MG63 (cell line): ENCODE measurements at regions not wholly inside any gene's neighbourhood (a gene's known extent, or its start where the extent isn't known, plus 50 kb on each side); places are given as distances from the start of the nearest gene placed in this dataset.

Source experiments
- DNase-seq: peaks from one replicate; pipeline ENCODE4 v3.0.0-alpha.2; 2020
- H3K27me3 ChIP-seq: fragments of 250-450 bp; sonication (Bioruptor Pico); 2 replicates; pipeline ENCODE4 v1.5.1; 2020; ENCODE audit warnings: mild to moderate bottlenecking, moderate library complexity
- H3K36me3 ChIP-seq: fragments of 250-450 bp; sonication (Bioruptor Pico); 2 replicates; pipeline ENCODE4 v1.5.1; 2020; ENCODE audit warnings: mild to moderate bottlenecking, moderate library complexity
- H3K4me3 ChIP-seq: fragments of 250-450 bp; sonication (Bioruptor Pico); 2 replicates; pipeline ENCODE4 v1.5.1; 2020; ENCODE audit warnings: mild to moderate bottlenecking, moderate library complexity
- H3K9me3 ChIP-seq: fragments of 250-450 bp; sonication (Bioruptor Pico); 2 replicates; pipeline ENCODE4 v1.5.1; 2020; ENCODE audit warnings: mild to moderate bottlenecking, moderate library complexity

DNA sequence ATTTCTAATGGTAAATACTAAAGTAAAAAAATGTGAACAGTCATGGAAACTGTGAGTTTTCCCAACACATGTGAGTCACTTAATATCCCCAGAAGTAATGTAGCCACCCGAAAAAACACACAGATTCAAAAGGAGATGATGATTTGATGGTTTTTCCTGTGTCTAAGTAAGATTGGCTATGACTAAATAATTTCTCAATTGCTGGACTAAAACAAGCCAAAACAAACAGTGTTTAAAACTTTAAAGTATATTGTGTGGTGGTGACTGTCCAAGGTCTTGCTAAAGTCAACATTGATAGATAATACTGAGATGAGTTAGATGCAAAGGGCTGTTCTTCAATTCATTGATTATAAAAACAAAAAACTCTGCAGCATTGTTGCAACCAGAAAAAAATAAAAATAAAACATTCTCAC lies 89.6 kb upstream of the SOX5 start:
- H3K9me3 ChIP-seq = no peaks in the 10 kb centered on the region
- H3K27me3 ChIP-seq = no peaks in the 10 kb centered on the region
- no peak overlapping the region for H3K4me3 ChIP-seq
- no peaks in the 10 kb centered on the region for H3K36me3 ChIP-seq
- no peak for DNase-seq

DNA sequence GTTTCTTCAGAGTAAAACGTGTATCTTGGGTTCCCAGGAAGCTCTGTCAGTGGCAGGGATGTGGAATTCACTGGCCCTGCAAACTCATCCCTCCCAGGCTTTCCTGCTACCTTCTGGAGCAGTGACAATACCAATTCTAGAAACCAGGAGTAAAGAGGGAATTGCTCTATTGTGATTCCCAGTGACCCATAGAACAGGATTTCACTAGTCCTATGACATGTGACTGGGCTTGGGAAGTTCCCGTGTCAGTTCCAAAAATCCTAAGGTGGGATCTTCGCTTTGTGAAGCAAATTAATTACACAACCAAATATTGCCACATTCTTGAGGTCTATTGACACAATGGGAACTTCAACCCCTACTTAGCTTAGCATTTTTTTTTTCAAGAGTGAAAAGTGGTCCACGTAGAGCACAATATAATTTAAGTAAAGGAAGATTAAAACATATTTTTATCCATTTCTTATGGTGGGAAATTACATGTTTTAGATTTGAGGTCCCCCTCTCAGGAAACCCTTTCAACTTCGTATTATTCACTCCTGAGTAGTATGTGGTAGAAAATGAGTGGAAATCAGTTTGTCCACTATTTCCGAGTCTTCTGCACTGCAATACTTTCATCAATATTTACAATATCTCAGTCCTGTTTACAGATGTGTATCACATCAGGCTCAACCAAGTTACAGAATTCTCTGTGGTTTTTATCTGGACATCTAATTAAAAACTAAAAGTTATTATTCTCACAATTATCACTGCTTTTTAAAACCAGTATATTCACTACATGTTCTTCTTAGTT lies 88.9 kb upstream of the SOX5 start:
- Histone ChIP-seq H3K9me3 (no peaks in the 10 kb centered on the region), H3K36me3 (no peaks in the 10 kb centered on the region), H3K27me3 (no peaks in the 10 kb centered on the region), H3K4me3 (no peak overlapping the region)
- no peak for DNase-seq

DNA sequence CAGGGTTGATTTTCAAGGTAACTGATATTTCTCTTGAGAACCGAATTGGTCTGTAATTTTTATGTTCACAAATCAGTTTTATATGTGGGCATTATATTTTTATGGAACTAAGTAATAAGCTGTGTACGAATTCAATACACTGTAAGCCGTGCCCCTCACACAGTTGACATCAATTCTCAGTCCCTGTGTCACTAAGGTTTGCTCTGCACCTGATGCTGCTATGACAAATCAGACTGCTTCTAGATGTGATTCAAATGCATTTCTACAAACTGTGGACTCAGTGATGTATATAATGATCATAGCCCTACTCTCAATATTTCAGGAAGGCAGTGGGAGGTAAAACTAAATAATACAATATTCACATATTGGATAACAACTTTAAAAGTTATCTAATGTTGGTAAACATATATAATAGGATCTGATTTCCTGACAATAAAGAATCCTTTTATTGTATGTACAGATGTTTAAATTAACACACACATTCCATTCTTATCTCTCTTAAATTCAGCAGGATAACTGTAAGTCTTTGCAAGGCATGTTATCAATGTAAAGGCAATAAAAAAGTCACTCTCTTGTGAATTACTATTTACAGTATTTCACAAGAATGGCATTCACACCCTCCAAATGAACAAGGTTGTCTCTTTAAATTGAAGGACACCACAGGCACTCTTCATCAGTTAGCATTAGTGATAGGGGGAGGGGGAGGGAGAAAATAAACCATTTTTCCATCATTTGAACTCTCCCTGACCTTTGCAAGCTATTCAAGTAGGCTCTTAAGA lies 87.2 kb upstream of the SOX5 start:
- no peaks in the 10 kb centered on the region for H3K27me3 ChIP-seq
- no peak overlapping the region for H3K4me3 ChIP-seq
- H3K36me3 ChIP-seq = no peaks in the 10 kb centered on the region
- no peak for DNase-seq
- no peaks in the 10 kb centered on the region for H3K9me3 ChIP-seq

DNA sequence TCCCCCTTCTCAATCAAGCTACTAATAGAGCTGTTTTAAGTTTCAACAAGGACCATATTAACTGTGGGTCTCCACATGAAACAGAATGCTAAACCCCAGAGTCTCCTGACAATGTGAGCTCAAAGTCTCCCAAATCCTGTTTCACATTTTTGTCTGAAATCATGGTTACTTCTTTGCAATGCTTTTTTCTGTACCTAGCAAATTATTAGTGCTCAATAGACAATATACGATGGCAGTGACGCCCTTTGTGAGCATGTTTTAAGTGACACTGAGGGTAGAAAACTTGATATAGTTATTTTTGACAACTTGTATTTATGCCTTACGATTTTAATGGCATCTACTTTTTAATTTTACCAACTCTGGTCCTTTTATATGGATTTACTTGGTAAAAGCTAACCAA lies 85.4 kb upstream of the SOX5 start:
- no peaks in the 10 kb centered on the region for H3K9me3 ChIP-seq
- no peak overlapping the region for H3K4me3 ChIP-seq
- H3K36me3 ChIP-seq = no peaks in the 10 kb centered on the region
- H3K27me3 ChIP-seq = no peaks in the 10 kb centered on the region
- DNase-seq = no peak

DNA sequence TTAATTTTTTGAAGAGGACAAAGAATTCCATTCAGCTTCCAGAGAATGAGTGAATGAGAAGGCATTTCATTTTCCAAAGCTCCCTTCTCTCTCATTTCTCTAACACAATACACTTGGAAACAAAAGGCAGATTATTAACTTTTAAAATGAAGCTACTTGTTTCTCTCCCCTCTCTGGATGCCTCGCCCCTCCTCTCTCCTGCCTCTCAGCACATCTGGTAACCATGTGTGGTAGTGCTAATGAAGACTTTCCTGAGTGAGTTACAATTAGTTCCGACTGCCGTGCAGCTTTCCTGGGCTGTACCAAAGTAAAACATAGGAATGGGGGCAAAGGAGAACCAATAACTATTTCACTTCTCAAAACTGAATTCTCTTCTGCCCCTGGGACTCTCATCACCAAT lies 84.7 kb upstream of the SOX5 start:
- H3K27me3 ChIP-seq = no peaks in the 10 kb centered on the region
- H3K9me3 ChIP-seq = no peaks in the 10 kb centered on the region
- DNase-seq = no peak
- no peaks in the 10 kb centered on the region for H3K36me3 ChIP-seq
- no peak overlapping the region for H3K4me3 ChIP-seq

DNA sequence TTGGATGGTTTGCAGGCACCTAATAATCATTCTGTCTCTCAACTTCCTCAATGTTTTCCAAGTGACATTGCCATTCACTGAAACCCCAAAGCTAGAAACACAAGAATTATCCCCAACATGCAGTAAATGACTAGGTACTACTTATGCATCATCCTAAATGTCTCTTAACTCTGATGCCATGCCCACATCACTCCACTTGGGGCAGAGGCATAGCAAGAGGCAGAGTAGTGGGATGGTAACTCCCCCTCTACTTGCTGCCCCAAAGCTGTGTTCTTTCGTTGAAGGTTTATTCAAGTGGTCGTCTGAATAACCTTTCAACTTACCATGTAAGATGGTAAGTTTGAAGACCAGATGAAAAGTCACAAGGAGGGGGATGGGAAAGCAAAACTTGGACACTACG lies 77.9 kb upstream of the SOX5 start:
- no peaks in the 10 kb centered on the region for H3K36me3 ChIP-seq
- no peak for DNase-seq
- H3K4me3 ChIP-seq = no peak overlapping the region
- no peaks in the 10 kb centered on the region for H3K27me3 ChIP-seq
- H3K9me3 ChIP-seq = peaks cover 4% of the 10 kb centered on the region; the same call in 1 of the 2 replicates

DNA sequence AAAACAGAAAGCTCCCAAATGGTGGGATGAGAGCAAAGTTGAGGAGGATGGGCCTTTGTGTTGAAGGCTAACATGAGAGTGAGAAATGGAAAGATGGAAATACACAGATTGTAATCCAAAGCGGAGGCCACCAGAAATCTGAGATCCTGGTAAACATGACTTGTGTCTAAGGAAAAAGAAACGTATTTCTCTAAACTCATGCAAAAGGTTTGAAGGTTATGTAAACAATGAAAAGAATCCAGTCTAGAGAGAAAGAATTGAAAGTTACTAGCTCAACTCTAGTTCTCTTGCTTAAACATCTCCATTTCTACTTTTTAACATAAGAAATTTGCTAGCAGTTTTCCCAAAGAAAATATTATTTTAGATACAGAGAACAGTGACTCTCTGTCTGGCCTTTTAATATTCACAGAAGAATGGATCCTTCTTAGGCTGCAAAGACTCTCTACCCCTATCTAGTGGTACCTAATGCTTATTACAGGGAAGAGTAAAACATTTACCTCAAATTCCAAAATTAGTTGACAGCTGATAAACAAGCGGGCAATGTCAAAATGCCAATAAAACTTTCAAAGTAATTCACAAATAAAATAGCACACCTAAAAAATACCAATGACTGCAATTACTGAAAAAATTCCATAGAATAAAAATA lies 75.8 kb upstream of the SOX5 start:
- no peak for DNase-seq
- no peak overlapping the region for H3K4me3 ChIP-seq
- no peaks in the 10 kb centered on the region for H3K27me3 ChIP-seq
- H3K9me3 ChIP-seq = peaks cover 4% of the 10 kb centered on the region; the same call in 1 of the 2 replicates
- no peaks in the 10 kb centered on the region for H3K36me3 ChIP-seq

DNA sequence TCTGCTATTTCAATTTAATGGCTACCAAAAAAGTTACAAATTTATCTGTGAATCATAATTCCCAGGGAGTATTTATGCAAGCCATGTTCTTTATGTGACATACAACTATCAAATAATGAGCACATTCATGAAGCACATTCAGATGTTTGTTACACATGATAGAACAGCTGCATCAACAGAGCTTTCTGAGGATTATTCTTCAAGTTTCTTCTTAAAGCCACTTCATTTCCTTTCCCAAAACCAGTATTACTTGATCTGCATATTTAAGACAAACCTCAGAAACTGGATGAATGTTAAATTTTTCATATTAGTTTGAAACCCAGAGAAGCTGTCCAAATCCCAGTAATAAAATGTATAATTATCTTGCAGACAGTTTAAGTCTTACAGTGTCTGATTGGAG lies 73.6 kb upstream of the SOX5 start:
- no peak overlapping the region for H3K4me3 ChIP-seq
- H3K27me3 ChIP-seq = no peaks in the 10 kb centered on the region
- no peak for DNase-seq
- H3K36me3 ChIP-seq = no peaks in the 10 kb centered on the region
- peaks cover 4% of the 10 kb centered on the region; the same call in 1 of the 2 replicates for H3K9me3 ChIP-seq

DNA sequence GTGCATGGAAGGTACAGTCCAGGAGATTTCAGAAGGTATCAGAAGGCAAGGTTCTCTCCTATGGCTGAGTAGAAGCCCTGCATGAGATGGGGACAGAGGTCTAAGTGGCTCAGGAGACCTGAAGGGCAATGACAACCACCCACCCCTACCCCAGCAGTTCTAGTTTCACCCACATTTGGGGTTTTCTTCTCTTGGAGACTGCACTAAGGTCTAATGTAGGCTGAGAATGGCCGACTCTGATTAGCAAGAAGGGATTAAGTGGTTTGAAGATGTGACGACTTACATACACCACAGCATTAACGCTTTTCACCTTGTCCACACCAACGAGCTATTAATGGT lies 71.7 kb upstream of the SOX5 start:
- no peaks in the 10 kb centered on the region for H3K36me3 ChIP-seq
- H3K9me3 ChIP-seq = peaks cover 4% of the 10 kb centered on the region; the same call in 1 of the 2 replicates
- DNase-seq = no peak
- no peaks in the 10 kb centered on the region for H3K27me3 ChIP-seq
- no peak overlapping the region for H3K4me3 ChIP-seq

DNA sequence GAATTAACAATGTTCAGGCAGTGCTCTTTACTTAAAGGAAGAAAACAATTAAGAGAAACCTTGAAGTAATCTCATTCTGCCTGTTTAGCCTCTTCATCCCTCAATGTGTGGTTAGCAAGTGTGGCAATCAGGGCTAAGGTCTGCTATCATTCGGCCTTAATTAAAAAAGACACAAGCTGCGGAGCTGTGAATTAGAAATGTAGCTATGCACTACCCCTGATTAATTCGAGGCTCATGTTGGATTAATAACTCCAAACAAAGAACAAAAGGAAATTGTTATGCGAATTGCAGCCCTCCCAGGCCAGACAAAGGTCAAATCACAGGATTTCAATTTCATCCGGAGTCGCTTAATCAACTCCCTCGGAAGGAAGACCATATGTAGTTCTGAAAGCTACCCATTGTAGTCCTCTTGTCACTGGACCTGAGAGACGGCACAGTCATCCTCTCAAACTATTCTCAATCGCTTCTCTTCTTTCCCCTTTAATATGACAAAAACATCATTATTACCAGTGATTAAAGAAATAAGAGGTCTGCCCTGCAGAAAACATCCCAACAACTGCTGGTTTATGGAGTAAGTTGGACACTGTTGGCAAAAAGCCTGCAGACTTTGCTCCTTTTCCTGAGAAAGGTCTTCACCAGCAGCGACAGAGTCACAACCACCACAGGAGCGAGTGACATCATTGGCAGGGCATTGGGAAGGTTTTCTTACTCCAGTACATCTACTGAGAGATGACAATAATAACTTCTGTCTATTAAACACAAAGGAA lies 71.1 kb upstream of the SOX5 start:
- Histone ChIP-seq H3K4me3 (no peak overlapping the region), H3K9me3 (peaks cover under 1% of the 10 kb centered on the region; the same call in 1 of the 2 replicates), H3K27me3 (no peaks in the 10 kb centered on the region), H3K36me3 (no peaks in the 10 kb centered on the region)
- no peak for DNase-seq

DNA sequence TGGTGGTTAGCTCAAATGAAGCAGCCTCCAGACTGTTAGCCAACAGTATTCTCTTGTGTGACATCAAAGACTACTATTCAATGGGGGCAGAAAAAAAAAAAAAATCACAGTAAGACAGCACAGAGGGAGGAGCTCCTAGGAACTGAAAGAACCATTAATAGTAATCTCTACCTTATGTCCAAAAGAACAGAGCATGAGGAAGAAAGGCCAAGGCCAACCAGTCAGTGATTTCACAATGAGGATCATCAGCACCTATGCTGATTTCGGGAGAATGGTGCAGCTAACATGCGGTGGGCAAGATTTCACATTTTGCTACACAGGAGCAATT lies 66.3 kb upstream of the SOX5 start:
- no peak for DNase-seq
- no peaks in the 10 kb centered on the region for H3K9me3 ChIP-seq
- H3K4me3 ChIP-seq = no peak overlapping the region
- no peaks in the 10 kb centered on the region for H3K36me3 ChIP-seq
- no peaks in the 10 kb centered on the region for H3K27me3 ChIP-seq

DNA sequence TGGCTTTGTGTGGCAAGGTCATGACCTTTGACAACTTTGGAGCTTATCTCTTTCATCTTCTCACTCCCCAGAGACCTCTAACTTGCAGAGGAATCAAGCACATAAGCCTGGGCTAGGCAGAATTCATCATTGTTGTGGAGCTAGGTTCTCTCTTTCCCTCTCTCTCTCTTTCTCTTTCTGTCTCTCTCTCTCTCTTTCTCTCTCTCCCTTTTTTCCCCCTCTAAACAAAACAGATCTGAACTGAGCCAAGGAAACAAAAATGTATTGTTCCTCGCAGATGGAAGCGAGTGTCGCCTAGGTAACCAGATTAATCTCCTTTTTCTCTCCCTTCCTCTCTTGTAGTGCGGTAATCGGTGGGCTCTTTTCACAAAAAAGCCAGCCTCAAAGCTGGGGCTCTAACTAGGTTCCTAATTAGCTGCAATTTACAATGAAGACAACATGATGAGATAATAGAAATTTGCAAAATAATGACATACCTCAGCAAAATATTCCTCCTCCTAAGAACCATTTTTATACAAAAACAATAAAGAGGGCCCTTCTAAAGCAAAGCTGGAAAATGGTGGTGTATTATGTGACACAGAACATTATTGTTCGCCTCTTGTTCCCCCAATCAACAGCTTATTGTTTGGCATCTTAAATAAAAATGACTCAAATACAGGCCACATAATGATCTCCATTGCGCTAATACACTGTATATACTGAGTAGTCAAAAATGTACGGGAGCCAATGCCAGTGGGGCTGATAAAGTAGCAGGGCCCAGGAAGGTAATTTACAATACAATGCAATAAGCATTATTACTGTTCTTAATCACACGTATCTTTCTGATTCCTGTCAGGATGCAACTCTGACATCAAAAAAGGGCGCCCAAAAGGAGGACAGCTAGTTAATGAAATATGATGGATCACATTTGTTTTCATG lies 65.7 kb upstream of the SOX5 start:
- no peak for DNase-seq
- no peaks in the 10 kb centered on the region for H3K27me3 ChIP-seq
- no peaks in the 10 kb centered on the region for H3K36me3 ChIP-seq
- no peak overlapping the region for H3K4me3 ChIP-seq
- H3K9me3 ChIP-seq = no peaks in the 10 kb centered on the region

DNA sequence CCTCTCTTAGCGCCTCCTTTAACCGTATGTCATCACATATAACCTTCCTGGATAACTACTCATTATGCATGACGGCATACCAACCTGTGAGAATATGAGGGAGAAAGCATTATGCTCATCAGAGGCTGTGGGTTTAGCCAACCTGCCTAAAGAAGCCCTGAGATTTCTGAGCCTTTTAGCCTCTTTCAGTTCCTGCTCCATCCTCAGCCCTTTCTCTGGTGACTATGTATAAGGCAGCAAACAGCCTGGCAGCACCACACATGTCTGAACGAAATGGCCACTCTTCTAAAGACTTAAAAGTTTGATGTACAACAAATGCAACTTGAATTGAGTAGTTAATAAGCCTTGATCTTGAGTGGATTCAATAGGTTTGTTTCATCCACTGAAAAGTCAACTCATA lies 64.8 kb upstream of the SOX5 start:
- no peak for DNase-seq
- Histone ChIP-seq H3K9me3 (no peaks in the 10 kb centered on the region), H3K27me3 (no peaks in the 10 kb centered on the region), H3K36me3 (no peaks in the 10 kb centered on the region), H3K4me3 (no peak overlapping the region)

DNA sequence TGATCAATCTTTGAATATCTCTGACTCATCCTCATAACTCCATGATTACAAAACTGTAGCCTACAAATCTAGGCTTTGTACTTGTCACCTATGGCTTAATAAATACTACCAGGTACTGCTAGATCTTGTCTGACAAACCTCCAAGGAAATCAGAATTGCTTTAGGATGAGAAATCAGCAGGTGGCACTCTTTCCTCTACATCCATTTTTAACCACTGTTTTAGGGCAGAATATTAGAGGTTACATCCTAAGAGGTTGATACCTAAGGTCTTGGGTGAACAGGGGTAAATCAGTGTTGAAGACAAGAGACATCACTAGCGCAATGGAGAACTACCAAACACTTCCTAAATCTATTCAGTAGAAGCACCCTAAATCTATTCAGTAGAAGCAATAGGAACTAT lies 63.1 kb upstream of the SOX5 start:
- DNase-seq = no peak
- no peaks in the 10 kb centered on the region for H3K27me3 ChIP-seq
- no peaks in the 10 kb centered on the region for H3K36me3 ChIP-seq
- H3K4me3 ChIP-seq = no peak overlapping the region
- H3K9me3 ChIP-seq = no peaks in the 10 kb centered on the region

DNA sequence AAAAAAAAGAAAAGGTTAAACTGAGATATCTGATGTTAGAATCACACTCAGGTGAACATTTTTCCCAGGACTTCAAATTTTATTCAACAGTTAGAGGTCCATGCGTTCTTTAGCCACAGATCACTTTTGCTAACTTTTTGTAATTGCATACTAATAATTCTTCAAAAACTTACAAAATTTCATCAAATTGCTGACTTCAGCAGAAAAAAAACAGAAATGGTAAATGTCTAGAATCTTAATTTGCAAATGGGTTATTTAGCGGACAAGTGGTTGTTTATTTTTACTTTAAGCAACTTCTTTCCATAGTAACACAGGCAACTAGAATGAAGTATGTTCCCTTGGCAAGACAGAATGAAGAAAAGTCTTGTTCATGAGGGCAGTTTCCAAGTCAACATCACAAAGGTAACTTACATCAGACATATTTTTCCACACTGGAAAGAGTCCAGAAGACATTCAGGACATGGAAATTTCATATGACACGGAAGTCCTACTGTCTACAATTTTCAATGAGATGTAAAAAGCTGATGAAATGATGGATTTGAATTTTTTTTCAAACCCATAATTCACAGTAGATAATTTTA lies 62.5 kb upstream of the SOX5 start:
- no peak overlapping the region for H3K4me3 ChIP-seq
- DNase-seq = no peak
- no peaks in the 10 kb centered on the region for H3K27me3 ChIP-seq
- H3K9me3 ChIP-seq = no peaks in the 10 kb centered on the region
- H3K36me3 ChIP-seq = no peaks in the 10 kb centered on the region

DNA sequence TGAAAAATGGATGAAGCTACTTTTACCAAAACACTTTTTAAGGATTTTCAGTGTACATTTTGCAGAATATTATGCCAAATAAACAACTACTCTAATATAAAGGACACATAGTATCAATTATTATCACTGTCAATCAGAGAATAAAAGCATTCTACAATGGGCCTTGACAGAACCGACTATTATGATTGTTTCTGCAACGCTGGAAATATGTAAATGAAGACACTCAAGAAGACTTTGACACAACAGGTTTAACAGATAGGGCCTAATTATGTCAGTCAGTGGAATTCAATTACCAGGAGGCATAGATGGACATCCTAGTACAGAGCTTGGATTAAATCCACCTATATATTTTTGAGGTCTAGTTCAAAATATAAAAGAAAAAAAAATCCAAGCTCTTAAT lies 58.7 kb upstream of the SOX5 start:
- H3K9me3 ChIP-seq = no peaks in the 10 kb centered on the region
- no peak for DNase-seq
- H3K36me3 ChIP-seq = no peaks in the 10 kb centered on the region
- H3K27me3 ChIP-seq = no peaks in the 10 kb centered on the region
- no peak overlapping the region for H3K4me3 ChIP-seq
